ENCODE measurements at regions not wholly inside any gene's neighbourhood (a gene's known extent, or its start where the extent isn't known, plus 50 kb on each side); places are given as distances from the start of the nearest gene placed in this dataset.
"Not testable (repeated sequence)": the region's sequence is repeated elsewhere in the genome, so short reads cannot be mapped to it uniquely, and the experiment has no call there.

- intact Hi-C loops (cut with micrococcal nuclease), result no loop called here
These were observed 842.3 kb downstream of the SLC6A15 start for GRCh38 chr12:84070292-84070691.

GRCh38 chr12:84069699-84070098 lies 842.9 kb downstream of the SLC6A15 start:
- intact Hi-C loops (cut with micrococcal nuclease), result no loop called here

GRCh38 chr12:84069198-84069597 lies 843.4 kb downstream of the SLC6A15 start:
- intact Hi-C loops (cut with micrococcal nuclease), result no loop called here

GRCh38 chr12:84058136-84058535 lies 854.5 kb downstream of the SLC6A15 start:
- intact Hi-C loops (cut with micrococcal nuclease), result no loop called here

GRCh38 chr12:84054811-84055210 lies 857.8 kb downstream of the SLC6A15 start:
- intact Hi-C loops (cut with micrococcal nuclease), result no loop called here

- intact Hi-C loops (cut with micrococcal nuclease), result no loop called here
These were observed 864.7 kb downstream of the SLC6A15 start for GRCh38 chr12:84047881-84048280.

- intact Hi-C loops (cut with micrococcal nuclease), result no loop called here
These were observed 865.7 kb downstream of the SLC6A15 start for GRCh38 chr12:84046859-84047258.

GRCh38 chr12:84043355-84043754 lies 869.2 kb downstream of the SLC6A15 start:
- intact Hi-C loops (cut with micrococcal nuclease), result no loop called here

- intact Hi-C loops (cut with micrococcal nuclease), result no loop called here
These were observed 874.4 kb downstream of the SLC6A15 start for GRCh38 chr12:84038242-84038641.

GRCh38 chr12:84036912-84037311 lies 875.7 kb downstream of the SLC6A15 start:
- intact Hi-C loops (cut with micrococcal nuclease), result no loop called here

GRCh38 chr12:84035766-84036165 lies 876.8 kb downstream of the SLC6A15 start:
- intact Hi-C loops (cut with micrococcal nuclease), result no loop called here

GRCh38 chr12:84034871-84035270 lies 877.7 kb downstream of the SLC6A15 start:
- intact Hi-C loops (cut with micrococcal nuclease), result no loop called here

- intact Hi-C loops (cut with micrococcal nuclease), result no loop called here
These were observed 879.4 kb downstream of the SLC6A15 start for GRCh38 chr12:84033162-84033561.

- intact Hi-C loops (cut with micrococcal nuclease), result not testable (repeated sequence)
These were observed 893.9 kb downstream of the SLC6A15 start for GRCh38 chr12:84018556-84019179.

- intact Hi-C loops (cut with micrococcal nuclease), result no loop called here
These were observed 895.6 kb downstream of the SLC6A15 start for GRCh38 chr12:84016956-84017355.

- intact Hi-C loops (cut with micrococcal nuclease), result no loop called here
These were observed 915.2 kb downstream of the SLC6A15 start for GRCh38 chr12:83997423-83997822.

- intact Hi-C loops (cut with micrococcal nuclease), result no loop called here
These were observed 915.9 kb downstream of the SLC6A15 start for GRCh38 chr12:83996671-83997070.

- intact Hi-C loops (cut with micrococcal nuclease), result no loop called here
These were observed 927.5 kb downstream of the SLC6A15 start for GRCh38 chr12:83985084-83985483.

GRCh38 chr12:83980398-83980797 lies 932.2 kb downstream of the SLC6A15 start:
- intact Hi-C loops (cut with micrococcal nuclease), result no loop called here

GRCh38 chr12:83979785-83980184 lies 932.8 kb downstream of the SLC6A15 start:
- intact Hi-C loops (cut with micrococcal nuclease), result no loop called here

- intact Hi-C loops (cut with micrococcal nuclease), result no loop called here
These were observed 940.8 kb downstream of the SLC6A15 start for GRCh38 chr12:83971781-83972180.

GRCh38 chr12:83960767-83961166 lies 951.8 kb downstream of the SLC6A15 start:
- intact Hi-C loops (cut with micrococcal nuclease), result no loop called here

GRCh38 chr12:83958997-83959396 lies 953.6 kb downstream of the SLC6A15 start:
- intact Hi-C loops (cut with micrococcal nuclease), result no loop called here
